ENCODE measurements at regions not wholly inside any gene's neighbourhood (a gene's known extent, or its start where the extent isn't known, plus 50 kb on each side); places are given as distances from the start of the nearest gene placed in this dataset.

DNA sequence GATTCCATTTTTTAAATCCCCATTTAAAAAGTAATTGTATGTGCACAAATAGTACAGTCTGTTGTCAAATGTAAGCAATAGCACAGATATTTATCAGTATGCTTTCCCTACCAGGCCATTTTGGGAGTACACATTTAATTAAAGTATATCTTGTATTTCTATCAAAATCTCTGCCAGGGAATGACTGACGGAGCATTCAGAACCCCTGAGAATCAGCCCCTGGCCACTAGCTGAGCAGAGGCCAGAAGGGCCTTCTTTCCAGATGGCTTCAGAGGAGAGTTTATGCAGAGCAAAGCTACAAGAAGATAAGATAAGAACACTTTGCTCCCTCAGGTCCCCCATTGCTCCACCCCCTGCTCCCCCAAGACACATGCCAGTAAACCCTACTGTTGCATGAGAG is 99.9 kb upstream of the PROX1 start:
- Histone ChIP-seq H4K5ac (ENCODE audit: low read depth, low read length) (no peak overlapping the region), H2BK15ac (ENCODE audit: low read depth, low read length) (no peak overlapping the region), H3K4me1 (ENCODE audit: control insufficient read depth, insufficient read depth, low read length) (no peaks in the 10 kb centered on the region), H4K20me1 (ENCODE audit: insufficient read depth, low read length) (no peaks in the 10 kb centered on the region), H3K27ac (ENCODE audit: insufficient read depth, low read length) (no peak overlapping the region), H3K36me3 (ENCODE audit: control insufficient read depth, insufficient read depth, low read length) (no peaks in the 10 kb centered on the region), H3K9me3 (ENCODE audit: control insufficient read depth, insufficient read depth, low read length) (no peaks in the 10 kb centered on the region), H2AFZ (replicated peaks; ENCODE audit: low read length, poor library complexity) (no peak overlapping the region), H3K4ac (ENCODE audit: low read depth, low read length) (no peak overlapping the region), H2BK120ac (ENCODE audit: low read depth, low read length) (no peak overlapping the region), H3K9me1 (ENCODE audit: insufficient read depth, low read length) (no peaks in the 10 kb centered on the region), H3K79me1 (ENCODE audit: low read depth in 1 of 2, low read length in 2 of 2) (no peaks in the 10 kb centered on the region), H3K4me2 (ENCODE audit: low read depth, low read length) (no peak overlapping the region), H2AK5ac (ENCODE audit: low read depth, low read length) (no peak overlapping the region), H3K27me3 (ENCODE audit: control insufficient read depth, insufficient read depth, low read length) (no peaks in the 10 kb centered on the region), H2BK5ac (ENCODE audit: low read depth, low read length, poor library complexity, severe bottlenecking) (no peak overlapping the region), H4K8ac (ENCODE audit: low read depth in 2 of 2, low read length in 2 of 2) (no peak overlapping the region), H2AK9ac (replicated peaks; ENCODE audit: low read depth, low read length, poor library complexity) (no peak overlapping the region), H4K91ac (ENCODE audit: insufficient read depth, low read depth, low read length) (no peak overlapping the region), H3K56ac (ENCODE audit: extremely low read depth, insufficient read depth, low read length) (no peak overlapping the region), H3K18ac (ENCODE audit: low read depth, low read length) (no peak overlapping the region), H3K4me3 (ENCODE audit: insufficient read depth, low read depth, low read length) (no peak overlapping the region), H3K14ac (replicated peaks; ENCODE audit: low read depth, low read length) (no peak overlapping the region), H3K9ac (ENCODE audit: low read depth, low read length) (no peak overlapping the region), H3K23ac (ENCODE audit: low read depth, low read length) (no peak overlapping the region), H2BK20ac (ENCODE audit: low read depth, low read length) (no peak overlapping the region)
- in situ Hi-C loops (cut with MboI; ENCODE audit: low sequenced_read_pairs): no loop called here
- DNase-seq (no peak), ATAC-seq (ENCODE audit: low read depth) (no peak)
- ChIA-PET POLR2A (ENCODE audit: unreplicated experiment) (no interaction called here), CTCF (no interaction called here)
- dilution Hi-C loops (cut with HindIII; ENCODE audit: low sequenced_read_pairs, unreplicated experiment): no loop called here
- BruUV-seq (replicated peaks): no TSS peak
- no CpG with 5 or more reads among the region's 1 CpG for WGBS, 2 experiments (ENCODE audit: extremely low coverage in 2 of 2, insufficient read length in 1 of 2)
- intact Hi-C loops (cut with micrococcal nuclease): loop anchor here (5.0 kb wide), 1 partner anchor 219 kb away; no protein-coding TSS in a partner anchor
- TF ChIP-seq FOS (IDR thresholded peaks at IDR 0.05; ENCODE audit: low read depth, low read length) (no peak), CEBPB (IDR thresholded peaks at IDR 0.05; ENCODE audit: low read depth, low read length) (no peak), NFE2L2 (IDR thresholded peaks at IDR 0.05; ENCODE audit: low read depth, low read length) (no peak), RAD21 (IDR thresholded peaks at IDR 0.05; ENCODE audit: low read length) (no peak)
- TF ChIP-seq, protein P1, sequence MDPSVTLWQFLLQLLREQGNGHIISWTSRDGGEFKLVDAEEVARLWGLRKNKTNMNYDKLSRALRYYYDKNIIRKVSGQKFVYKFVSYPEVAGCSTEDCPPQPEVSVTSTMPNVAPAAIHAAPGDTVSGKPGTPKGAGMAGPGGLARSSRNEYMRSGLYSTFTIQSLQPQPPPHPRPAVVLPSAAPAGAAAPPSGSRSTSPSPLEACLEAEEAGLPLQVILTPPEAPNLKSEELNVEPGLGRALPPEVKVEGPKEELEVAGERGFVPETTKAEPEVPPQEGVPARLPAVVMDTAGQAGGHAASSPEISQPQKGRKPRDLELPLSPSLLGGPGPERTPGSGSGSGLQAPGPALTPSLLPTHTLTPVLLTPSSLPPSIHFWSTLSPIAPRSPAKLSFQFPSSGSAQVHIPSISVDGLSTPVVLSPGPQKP (IDR thresholded peaks at IDR 0.05; ENCODE audit: borderline replicate concordance, low read depth, low read length): no peak
- TF ChIP-seq, protein P2, sequence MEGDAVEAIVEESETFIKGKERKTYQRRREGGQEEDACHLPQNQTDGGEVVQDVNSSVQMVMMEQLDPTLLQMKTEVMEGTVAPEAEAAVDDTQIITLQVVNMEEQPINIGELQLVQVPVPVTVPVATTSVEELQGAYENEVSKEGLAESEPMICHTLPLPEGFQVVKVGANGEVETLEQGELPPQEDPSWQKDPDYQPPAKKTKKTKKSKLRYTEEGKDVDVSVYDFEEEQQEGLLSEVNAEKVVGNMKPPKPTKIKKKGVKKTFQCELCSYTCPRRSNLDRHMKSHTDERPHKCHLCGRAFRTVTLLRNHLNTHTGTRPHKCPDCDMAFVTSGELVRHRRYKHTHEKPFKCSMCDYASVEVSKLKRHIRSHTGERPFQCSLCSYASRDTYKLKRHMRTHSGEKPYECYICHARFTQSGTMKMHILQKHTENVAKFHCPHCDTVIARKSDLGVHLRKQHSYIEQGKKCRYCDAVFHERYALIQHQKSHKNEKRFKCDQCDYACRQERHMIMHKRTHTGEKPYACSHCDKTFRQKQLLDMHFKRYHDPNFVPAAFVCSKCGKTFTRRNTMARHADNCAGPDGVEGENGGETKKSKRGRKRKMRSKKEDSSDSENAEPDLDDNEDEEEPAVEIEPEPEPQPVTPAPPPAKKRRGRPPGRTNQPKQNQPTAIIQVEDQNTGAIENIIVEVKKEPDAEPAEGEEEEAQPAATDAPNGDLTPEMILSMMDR (conservative IDR thresholded peaks at IDR 0.05; ENCODE audit: low read depth, low read length): no peak

All from IMR-90 (cell line).